GM12873 (cell line): ENCODE measurements at regions not wholly inside any gene's neighbourhood (a gene's known extent, or its start where the extent isn't known, plus 50 kb on each side); places are given as distances from the start of the nearest gene placed in this dataset.

ENCODE experiments used
- CTCF ChIP-seq: IDR thresholded peaks from 2 replicates; pipeline ENCODE4 v1.5.1; 2012; ENCODE audit warnings: low read depth, mild to moderate bottlenecking, moderate library complexity, low read length, control low read depth; ENCODE audit not compliant: insufficient read depth; ENCODE audit errors: missing control alignments

GRCh38 chr10:43701295-43701694 is 52.6 kb upstream of the ZNF32 start:
- TF ChIP-seq CTCF: no peak

GRCh38 chr10:43700306-43700705 is 51.6 kb upstream of the ZNF32 start:
- TF ChIP-seq CTCF: no peak

- TF ChIP-seq CTCF: no peak
Observed at GRCh38 chr10:43699516-43699915, 50.8 kb upstream of the ZNF32 start.
